ENCODE measurements at regions not wholly inside any gene's neighbourhood (a gene's known extent, or its start where the extent isn't known, plus 50 kb on each side); places are given as distances from the start of the nearest gene placed in this dataset.
"Not testable (repeated sequence)": the region's sequence is repeated elsewhere in the genome, so short reads cannot be mapped to it uniquely, and the experiment has no call there.

- TF ChIP-seq POU6F1 (CRISPR knock-in tag; IDR thresholded peaks at IDR 0.05; ENCODE audit: borderline replicate concordance, low read depth) (no peak), ESRRG (CRISPR knock-in tag; IDR thresholded peaks at IDR 0.05) (no peak), CSRNP3 (CRISPR knock-in tag; IDR thresholded peaks at IDR 0.05) (no peak), ZC3H10 (CRISPR knock-in tag; IDR thresholded peaks at IDR 0.05) (no peak), ZFP3 (CRISPR knock-in tag; IDR thresholded peaks at IDR 0.05) (no peak), GLIS3 (CRISPR knock-in tag; IDR thresholded peaks at IDR 0.05) (no peak), ARNTL (CRISPR knock-in tag; IDR thresholded peaks at IDR 0.05; ENCODE audit: borderline replicate concordance, low read depth) (no peak)
- peak; percentile 53 for ATAC-seq
Observed at GRCh38 chr12:84397263-84397662, 515.3 kb downstream of the SLC6A15 start.

GRCh38 chr12:84391176-84391575, 521.4 kb downstream of the SLC6A15 start:
- ATAC-seq, result not testable (repeated sequence)

- TF ChIP-seq OSR1 (CRISPR knock-in tag; IDR thresholded peaks at IDR 0.05) (no peak), BACH2 (CRISPR knock-in tag; IDR thresholded peaks at IDR 0.05; ENCODE audit: borderline replicate concordance) (no peak), ESRRG (CRISPR knock-in tag; IDR thresholded peaks at IDR 0.05) (no peak), TSHZ2 (CRISPR knock-in tag; IDR thresholded peaks at IDR 0.05) (no peak), RARB (CRISPR knock-in tag; IDR thresholded peaks at IDR 0.05) (no peak), PATZ1 (CRISPR knock-in tag; IDR thresholded peaks at IDR 0.05; ENCODE audit: borderline replicate concordance) (no peak), ARNTL (CRISPR knock-in tag; IDR thresholded peaks at IDR 0.05; ENCODE audit: borderline replicate concordance, low read depth) (no peak), ZNF8 (CRISPR knock-in tag; IDR thresholded peaks at IDR 0.05) (no peak), SNAI2 (CRISPR knock-in tag; IDR thresholded peaks at IDR 0.05) (no peak), POU6F1 (CRISPR knock-in tag; IDR thresholded peaks at IDR 0.05; ENCODE audit: borderline replicate concordance, low read depth) (no peak), CSDC2 (CRISPR knock-in tag; IDR thresholded peaks at IDR 0.05) (no peak), GLIS3 (CRISPR knock-in tag; IDR thresholded peaks at IDR 0.05) (no peak)
- no peak for ATAC-seq
Observed at GRCh38 chr12:84384384-84384783, 528.2 kb downstream of the SLC6A15 start.

GRCh38 chr12:84382486-84382885, 530.1 kb downstream of the SLC6A15 start:
- ATAC-seq, result not testable (repeated sequence)
- peak; percentile 47 for TF ChIP-seq ISL1 (CRISPR knock-in tag; IDR thresholded peaks at IDR 0.05)

- no peak for ATAC-seq
- TF ChIP-seq ZC3H10 (CRISPR knock-in tag; IDR thresholded peaks at IDR 0.05), result peak; percentile 78
- peak; percentile 94 for TF ChIP-seq ISL1 (CRISPR knock-in tag; IDR thresholded peaks at IDR 0.05)
- no peak for TF ChIP-seq ESRRG (CRISPR knock-in tag; IDR thresholded peaks at IDR 0.05)
- TF ChIP-seq TCF4 (CRISPR knock-in tag; IDR thresholded peaks at IDR 0.05; ENCODE audit: borderline replicate concordance), result peak; percentile 90
- TF ChIP-seq PATZ1 (CRISPR knock-in tag; IDR thresholded peaks at IDR 0.05; ENCODE audit: borderline replicate concordance), result peak; percentile 90; the same call in 1 of the 2 replicates
- no peak for TF ChIP-seq OSR1 (CRISPR knock-in tag; IDR thresholded peaks at IDR 0.05)
- TF ChIP-seq ZFP30 (CRISPR knock-in tag; IDR thresholded peaks at IDR 0.05), result no peak
- TF ChIP-seq GLIS3 (CRISPR knock-in tag; IDR thresholded peaks at IDR 0.05), result peak; percentile 79; the same call in 1 of the 2 replicates
- TF ChIP-seq CSRNP3 (CRISPR knock-in tag; IDR thresholded peaks at IDR 0.05), result peak; percentile 33; the same call in 1 of the 2 replicates
Observed at GRCh38 chr12:84376320-84376719, 536.3 kb downstream of the SLC6A15 start.

Data from SK-N-SH treated with all-trans-retinoic acid at 6 μM for 48 hours (cell line).